ENCODE measurements at regions not wholly inside any gene's neighbourhood (a gene's known extent, or its start where the extent isn't known, plus 50 kb on each side); places are given as distances from the start of the nearest gene placed in this dataset.

DNA sequence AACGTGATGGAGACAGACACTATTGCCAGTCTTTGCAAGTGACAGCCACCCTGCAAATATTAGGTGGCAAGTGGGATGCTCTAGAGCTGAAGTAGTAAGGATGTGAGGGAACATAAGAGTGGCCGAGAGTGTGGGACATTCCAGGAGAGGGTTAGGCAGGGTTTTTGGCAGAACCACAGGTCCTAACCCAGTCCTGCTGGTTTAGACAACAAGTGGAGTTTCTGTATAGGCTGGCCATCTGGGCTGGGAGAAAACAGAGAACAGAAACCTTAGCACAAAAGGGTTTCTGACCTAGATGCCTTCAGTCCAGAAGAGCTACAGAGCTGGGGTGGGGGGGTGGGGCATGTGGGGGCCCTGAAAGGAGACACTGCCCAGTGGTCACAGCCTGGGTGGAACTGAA lies 107.4 kb downstream of the TMEM174 start:
- dilution Hi-C loops (cut with HindIII; ENCODE audit: low sequenced_read_pairs, unreplicated experiment): no loop called here
- Histone ChIP-seq H3K4me3 (ENCODE audit: insufficient read depth, low read depth, low read length) (no peak overlapping the region), H3K18ac (ENCODE audit: low read depth, low read length) (no peak overlapping the region), H3K56ac (ENCODE audit: extremely low read depth, insufficient read depth, low read length) (no peak overlapping the region), H2BK5ac (ENCODE audit: low read depth, low read length, poor library complexity, severe bottlenecking) (no peak overlapping the region), H3K36me3 (ENCODE audit: control insufficient read depth, insufficient read depth, low read length) (no peaks in the 10 kb centered on the region), H3K27me3 (ENCODE audit: control insufficient read depth, insufficient read depth, low read length) (peaks cover 6% of the 10 kb centered on the region), H3K9ac (ENCODE audit: low read depth, low read length) (no peak overlapping the region), H2AK5ac (ENCODE audit: low read depth, low read length) (peak overlapping the region; percentile 8; the same call in 1 of the 2 replicates), H3K4me1 (ENCODE audit: control insufficient read depth, insufficient read depth, low read length) (peaks cover 6% of the 10 kb centered on the region; the same call in 1 of the 2 replicates), H3K79me1 (ENCODE audit: low read depth in 1 of 2, low read length in 2 of 2) (no peaks in the 10 kb centered on the region), H4K91ac (ENCODE audit: insufficient read depth, low read depth, low read length) (no peak overlapping the region), H2AFZ (replicated peaks; ENCODE audit: low read length, poor library complexity) (no peak overlapping the region), H3K4ac (ENCODE audit: low read depth, low read length) (no peak overlapping the region), H3K14ac (replicated peaks; ENCODE audit: low read depth, low read length) (no peak overlapping the region), H3K23ac (ENCODE audit: low read depth, low read length) (no peak overlapping the region), H2BK20ac (ENCODE audit: low read depth, low read length) (no peak overlapping the region), H4K20me1 (ENCODE audit: insufficient read depth, low read length) (no peaks in the 10 kb centered on the region), H3K27ac (ENCODE audit: insufficient read depth, low read length) (no peak overlapping the region), H3K9me1 (ENCODE audit: insufficient read depth, low read length) (peaks cover 7% of the 10 kb centered on the region; the same call in 1 of the 2 replicates), H4K8ac (ENCODE audit: low read depth in 2 of 2, low read length in 2 of 2) (no peak overlapping the region), H3K9me3 (ENCODE audit: control insufficient read depth, insufficient read depth, low read length) (no peaks in the 10 kb centered on the region), H2AK9ac (replicated peaks; ENCODE audit: low read depth, low read length, poor library complexity) (no peak overlapping the region), H2BK120ac (ENCODE audit: low read depth, low read length) (no peak overlapping the region), H2BK15ac (ENCODE audit: low read depth, low read length) (no peak overlapping the region), H4K5ac (ENCODE audit: low read depth, low read length) (no peak overlapping the region), H3K4me2 (ENCODE audit: low read depth, low read length) (no peak overlapping the region)
- in situ Hi-C loops (cut with MboI; ENCODE audit: low sequenced_read_pairs): no loop called here
- ATAC-seq (ENCODE audit: low read depth) (no peak), DNase-seq (no peak)
- ChIA-PET POLR2A (ENCODE audit: unreplicated experiment) (no interaction called here), CTCF (no interaction called here)
- 92% methylated on average over 2 of the region's 2 CpGs; no CpG with 5 or more reads in 1 of the 2 experiments for WGBS, 2 experiments (ENCODE audit: extremely low coverage in 2 of 2, insufficient read length in 1 of 2)
- intact Hi-C loops (cut with micrococcal nuclease): no loop called here
- no peak for TF ChIP-seq MAZ (IDR thresholded peaks at IDR 0.05; ENCODE audit: borderline replicate concordance, low read depth, low read length)
- no peak for TF ChIP-seq MAFK (IDR thresholded peaks at IDR 0.05; ENCODE audit: low read depth, low read length)
- no peak for TF ChIP-seq RFX5 (IDR thresholded peaks at IDR 0.05; ENCODE audit: low read depth, low read length)
- no peak for TF ChIP-seq NFE2L2 (IDR thresholded peaks at IDR 0.05; ENCODE audit: low read depth, low read length)
- no peak for TF ChIP-seq POLR2A (IDR thresholded peaks at IDR 0.05; ENCODE audit: low read depth, low read length)
- TF ChIP-seq, protein P1, sequence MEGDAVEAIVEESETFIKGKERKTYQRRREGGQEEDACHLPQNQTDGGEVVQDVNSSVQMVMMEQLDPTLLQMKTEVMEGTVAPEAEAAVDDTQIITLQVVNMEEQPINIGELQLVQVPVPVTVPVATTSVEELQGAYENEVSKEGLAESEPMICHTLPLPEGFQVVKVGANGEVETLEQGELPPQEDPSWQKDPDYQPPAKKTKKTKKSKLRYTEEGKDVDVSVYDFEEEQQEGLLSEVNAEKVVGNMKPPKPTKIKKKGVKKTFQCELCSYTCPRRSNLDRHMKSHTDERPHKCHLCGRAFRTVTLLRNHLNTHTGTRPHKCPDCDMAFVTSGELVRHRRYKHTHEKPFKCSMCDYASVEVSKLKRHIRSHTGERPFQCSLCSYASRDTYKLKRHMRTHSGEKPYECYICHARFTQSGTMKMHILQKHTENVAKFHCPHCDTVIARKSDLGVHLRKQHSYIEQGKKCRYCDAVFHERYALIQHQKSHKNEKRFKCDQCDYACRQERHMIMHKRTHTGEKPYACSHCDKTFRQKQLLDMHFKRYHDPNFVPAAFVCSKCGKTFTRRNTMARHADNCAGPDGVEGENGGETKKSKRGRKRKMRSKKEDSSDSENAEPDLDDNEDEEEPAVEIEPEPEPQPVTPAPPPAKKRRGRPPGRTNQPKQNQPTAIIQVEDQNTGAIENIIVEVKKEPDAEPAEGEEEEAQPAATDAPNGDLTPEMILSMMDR (conservative IDR thresholded peaks at IDR 0.05; ENCODE audit: low read depth, low read length): no peak
- BruUV-seq (replicated peaks): no TSS peak

Measured in IMR-90 (cell line).